ENCODE measurements at regions not wholly inside any gene's neighbourhood (a gene's known extent, or its start where the extent isn't known, plus 50 kb on each side); places are given as distances from the start of the nearest gene placed in this dataset.

GRCh38 chr18:25646971-25647370 lies 295.0 kb upstream of the ZNF521 start:
- TF ChIP-seq, protein P1, sequence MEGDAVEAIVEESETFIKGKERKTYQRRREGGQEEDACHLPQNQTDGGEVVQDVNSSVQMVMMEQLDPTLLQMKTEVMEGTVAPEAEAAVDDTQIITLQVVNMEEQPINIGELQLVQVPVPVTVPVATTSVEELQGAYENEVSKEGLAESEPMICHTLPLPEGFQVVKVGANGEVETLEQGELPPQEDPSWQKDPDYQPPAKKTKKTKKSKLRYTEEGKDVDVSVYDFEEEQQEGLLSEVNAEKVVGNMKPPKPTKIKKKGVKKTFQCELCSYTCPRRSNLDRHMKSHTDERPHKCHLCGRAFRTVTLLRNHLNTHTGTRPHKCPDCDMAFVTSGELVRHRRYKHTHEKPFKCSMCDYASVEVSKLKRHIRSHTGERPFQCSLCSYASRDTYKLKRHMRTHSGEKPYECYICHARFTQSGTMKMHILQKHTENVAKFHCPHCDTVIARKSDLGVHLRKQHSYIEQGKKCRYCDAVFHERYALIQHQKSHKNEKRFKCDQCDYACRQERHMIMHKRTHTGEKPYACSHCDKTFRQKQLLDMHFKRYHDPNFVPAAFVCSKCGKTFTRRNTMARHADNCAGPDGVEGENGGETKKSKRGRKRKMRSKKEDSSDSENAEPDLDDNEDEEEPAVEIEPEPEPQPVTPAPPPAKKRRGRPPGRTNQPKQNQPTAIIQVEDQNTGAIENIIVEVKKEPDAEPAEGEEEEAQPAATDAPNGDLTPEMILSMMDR (IDR thresholded peaks at IDR 0.05) = no peak
- no peak for TF ChIP-seq EP300 (IDR thresholded peaks at IDR 0.05)
